GM06990 (cell line): ENCODE measurements at regions not wholly inside any gene's neighbourhood (a gene's known extent, or its start where the extent isn't known, plus 50 kb on each side); places are given as distances from the start of the nearest gene placed in this dataset.

Source experiments
- DNase-seq: peaks from one replicate; pipeline ENCODE4 v3.0.0-alpha.2; 2011; ENCODE audit not compliant: insufficient read length; ENCODE audit errors: extremely low read depth
- H3K27me3 ChIP-seq: replicated peaks from 2 replicates; pipeline ENCODE4 v1.6.0; 2011; ENCODE audit warnings: low read length; ENCODE audit not compliant: control insufficient read depth, insufficient read depth
- H3K36me3 ChIP-seq: 2 replicates; pipeline ENCODE4 v1.5.1; 2011; ENCODE audit warnings: low read length; ENCODE audit not compliant: control insufficient read depth, insufficient read depth
- H3K4me3 ChIP-seq: replicated peaks from 2 replicates; pipeline ENCODE4 v1.5.1; 2011; ENCODE audit warnings: low read depth, mild to moderate bottlenecking, control low read depth, low read length
- TF ChIP-seq, protein P1 (sequence below): IDR thresholded peaks from 2 replicates; pipeline ENCODE4 v1.5.1; 2011; ENCODE audit warnings: low read length, control low read depth, mild to moderate bottlenecking, inconsistent platforms; ENCODE audit not compliant: insufficient read depth, poor library complexity, severe bottlenecking

GRCh38 chr11:104221455-104221854 lies 57.5 kb upstream of the PDGFD start:
- no peak for DNase-seq
- H3K27me3 ChIP-seq = no peaks in the 10 kb centered on the region; the same call in 1 of the 2 replicates

DNA sequence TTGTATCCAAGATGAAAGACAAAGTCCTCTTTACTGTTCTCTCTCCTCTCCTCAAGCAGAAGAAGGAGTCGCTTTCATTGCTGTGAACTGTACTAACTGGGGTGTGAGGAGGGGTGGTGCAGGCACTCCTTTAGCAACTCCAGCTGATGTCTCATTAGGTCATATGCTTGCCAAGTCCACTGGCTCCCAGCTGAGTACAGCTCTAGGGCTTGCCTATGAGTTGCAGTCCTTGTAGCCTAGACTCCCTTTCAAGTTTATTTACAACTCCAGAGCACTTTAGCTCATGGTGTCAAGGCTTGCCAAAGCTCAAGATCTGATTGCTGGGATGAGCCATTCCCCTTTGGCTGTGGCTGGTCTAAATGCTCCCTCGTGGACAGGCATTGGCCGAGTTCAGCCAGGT lies 55.1 kb upstream of the PDGFD start:
- DNase-seq = no peak
- no peaks in the 10 kb centered on the region for H3K36me3 ChIP-seq
- TF ChIP-seq, protein P1, sequence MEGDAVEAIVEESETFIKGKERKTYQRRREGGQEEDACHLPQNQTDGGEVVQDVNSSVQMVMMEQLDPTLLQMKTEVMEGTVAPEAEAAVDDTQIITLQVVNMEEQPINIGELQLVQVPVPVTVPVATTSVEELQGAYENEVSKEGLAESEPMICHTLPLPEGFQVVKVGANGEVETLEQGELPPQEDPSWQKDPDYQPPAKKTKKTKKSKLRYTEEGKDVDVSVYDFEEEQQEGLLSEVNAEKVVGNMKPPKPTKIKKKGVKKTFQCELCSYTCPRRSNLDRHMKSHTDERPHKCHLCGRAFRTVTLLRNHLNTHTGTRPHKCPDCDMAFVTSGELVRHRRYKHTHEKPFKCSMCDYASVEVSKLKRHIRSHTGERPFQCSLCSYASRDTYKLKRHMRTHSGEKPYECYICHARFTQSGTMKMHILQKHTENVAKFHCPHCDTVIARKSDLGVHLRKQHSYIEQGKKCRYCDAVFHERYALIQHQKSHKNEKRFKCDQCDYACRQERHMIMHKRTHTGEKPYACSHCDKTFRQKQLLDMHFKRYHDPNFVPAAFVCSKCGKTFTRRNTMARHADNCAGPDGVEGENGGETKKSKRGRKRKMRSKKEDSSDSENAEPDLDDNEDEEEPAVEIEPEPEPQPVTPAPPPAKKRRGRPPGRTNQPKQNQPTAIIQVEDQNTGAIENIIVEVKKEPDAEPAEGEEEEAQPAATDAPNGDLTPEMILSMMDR = no peak
- H3K4me3 ChIP-seq = no peak overlapping the region
- H3K27me3 ChIP-seq = no peaks in the 10 kb centered on the region; the same call in 1 of the 2 replicates

More at GRCh38 chr11:104221455-104221854, 57.5 kb upstream of the PDGFD start:
- H3K36me3 ChIP-seq = no peaks in the 10 kb centered on the region
- H3K4me3 ChIP-seq = no peak overlapping the region
- TF ChIP-seq, protein P1 = no peak

DNA sequence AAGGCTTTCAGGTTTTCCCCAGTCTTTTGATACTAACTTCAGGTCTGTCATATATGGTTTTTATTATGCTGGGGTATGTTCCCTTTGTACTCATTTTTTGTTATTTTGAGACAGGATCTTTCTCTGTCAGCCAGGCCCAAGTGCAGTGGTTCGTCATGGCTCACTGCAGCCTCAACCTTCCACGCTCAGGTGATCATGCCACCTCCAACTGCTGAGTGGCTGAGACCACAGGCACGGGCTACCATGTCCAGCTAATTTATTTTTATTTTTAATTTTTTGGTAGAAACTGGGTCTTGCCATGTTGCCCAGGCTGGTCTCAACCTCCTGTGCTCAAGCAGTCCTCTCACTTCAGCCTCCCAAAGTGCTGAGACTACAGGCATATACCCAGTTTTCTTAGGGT lies 50.6 kb upstream of the PDGFD start:
- Histone ChIP-seq H3K36me3 (no peaks in the 10 kb centered on the region), H3K27me3 (no peaks in the 10 kb centered on the region), H3K4me3 (no peak overlapping the region)
- DNase-seq = no peak
- TF ChIP-seq, protein P1 = no peak
